HEK293 (cell line): ENCODE measurements at regions not wholly inside any gene's neighbourhood (a gene's known extent, or its start where the extent isn't known, plus 50 kb on each side); places are given as distances from the start of the nearest gene placed in this dataset.

Source experiments
- CTCF ChIA-PET: fragments of 350-600 bp; formaldehyde crosslinking; extraction: SDS; loops from one replicate; lab custom pipeline; 2021; ENCODE audit warnings: antibody characterized with exemption; lab: Yijun Ruan, JAX
- POLR2A ChIA-PET: fragments of 300-600 bp; formaldehyde crosslinking; extraction: SDS; loops from one replicate; lab custom pipeline; 2020; ENCODE audit warnings: antibody characterized with exemption, inconsistent platforms; lab: Yijun Ruan, JAX
- H3K27ac ChIP-seq: fragments of 200-500 bp; sonication (Bioruptor generic); 2 replicates; pipeline ENCODE4 v1.5.1; 2014; ENCODE audit warnings: low read depth, low read length, control low read depth, inconsistent platforms; ENCODE audit errors: extremely low read depth
- H3K36me3 ChIP-seq, 2 experiments: fragments of 200-500 bp in 1 of 2; sonication (Bioruptor generic) in 1 of 2; 1 replicate in 1 of 2; 2 replicates in 1 of 2; pipeline ENCODE4 v1.5.1; 2014 to 2017; ENCODE audit warnings: inconsistent platforms in 2 of 2, low read length in 2 of 2; ENCODE audit not compliant: control insufficient read depth in 2 of 2, insufficient read depth in 1 of 2
- H3K4me1 ChIP-seq: fragments of 200-500 bp; sonication (Bioruptor generic); 2 replicates; pipeline ENCODE4 v1.5.1; 2014; ENCODE audit warnings: mild to moderate bottlenecking, low read length, inconsistent platforms; ENCODE audit not compliant: control insufficient read depth, insufficient read depth
- H3K4me3 ChIP-seq: 2 replicates; pipeline ENCODE4 v1.5.1; 2011; ENCODE audit warnings: low read depth, mild to moderate bottlenecking, control low read depth, low read length, moderate library complexity
- H3K9me3 ChIP-seq: fragments of 200-500 bp; sonication (Bioruptor generic); 2 replicates; pipeline ENCODE4 v1.5.1; 2014; ENCODE audit warnings: low read depth, low read length, inconsistent platforms; ENCODE audit not compliant: control insufficient read depth, insufficient read depth
- ATF2 ChIP-seq: fragments of 450-650 bp; formaldehyde crosslinking; IDR thresholded peaks from 2 replicates; pipeline ENCODE4 v1.5.1; 2016; ENCODE audit warnings: missing biosample characterization, missing genetic modification characterization, low read depth
- MZF1 ChIP-seq: fragments of 450-650 bp; formaldehyde crosslinking; IDR thresholded peaks from 2 replicates; pipeline ENCODE4 v1.5.1; 2017; ENCODE audit warnings: missing biosample characterization, missing genetic modification characterization, borderline replicate concordance
- PATZ1 ChIP-seq: fragments of 450-650 bp; formaldehyde crosslinking; IDR thresholded peaks from 2 replicates; pipeline ENCODE4 v1.5.1; 2016; ENCODE audit warnings: missing biosample characterization, missing genetic modification characterization
- RBAK ChIP-seq: fragments of 450-650 bp; formaldehyde crosslinking; IDR thresholded peaks from 2 replicates; pipeline ENCODE4 v1.5.1; 2016; ENCODE audit warnings: missing biosample characterization, missing genetic modification characterization
- SCRT2 ChIP-seq: fragments of 450-650 bp; formaldehyde crosslinking; IDR thresholded peaks from 2 replicates; pipeline ENCODE4 v1.5.1; 2016; ENCODE audit warnings: missing biosample characterization, missing genetic modification characterization
- YY2 ChIP-seq: fragments of 450-650 bp; formaldehyde crosslinking; IDR thresholded peaks from 2 replicates; pipeline ENCODE4 v1.5.1; 2016; ENCODE audit warnings: missing biosample characterization, missing genetic modification characterization
- ZBTB11 ChIP-seq: fragments of 450-650 bp; formaldehyde crosslinking; conservative IDR thresholded peaks from 2 replicates; pipeline ENCODE4 v1.5.1; 2016; ENCODE audit warnings: low read depth, missing biosample characterization, missing genetic modification characterization
- ZNF10 ChIP-seq: fragments of 450-650 bp; formaldehyde crosslinking; IDR thresholded peaks from 2 replicates; pipeline ENCODE4 v1.5.1; 2017; ENCODE audit warnings: missing biosample characterization, missing genetic modification characterization
- ZNF138 ChIP-seq: fragments of 450-650 bp; formaldehyde crosslinking; IDR thresholded peaks from 2 replicates; pipeline ENCODE4 v1.5.1; 2016; ENCODE audit warnings: missing biosample characterization, missing genetic modification characterization, borderline replicate concordance
- ZNF184 ChIP-seq: fragments of 450-650 bp; IDR thresholded peaks from 2 replicates; pipeline ENCODE4 v1.5.1; 2018; ENCODE audit warnings: missing biosample characterization, mild to moderate bottlenecking, missing genetic modification characterization
- ZNF24 ChIP-seq: fragments of 450-650 bp; formaldehyde crosslinking; IDR thresholded peaks from 2 replicates; pipeline ENCODE4 v1.5.1; 2016; ENCODE audit warnings: missing biosample characterization, missing genetic modification characterization
- ZNF280D ChIP-seq: fragments of 450-650 bp; formaldehyde crosslinking; IDR thresholded peaks from 2 replicates; pipeline ENCODE4 v1.5.1; 2016; ENCODE audit warnings: missing biosample characterization, missing genetic modification characterization
- ZNF366 ChIP-seq: fragments of 450-650 bp; formaldehyde crosslinking; conservative IDR thresholded peaks from 2 replicates; pipeline ENCODE4 v1.5.1; 2016; ENCODE audit warnings: missing biosample characterization, missing genetic modification characterization
- ZNF518A ChIP-seq: fragments of 450-650 bp; formaldehyde crosslinking; conservative IDR thresholded peaks from 2 replicates; pipeline ENCODE4 v1.5.1; 2016; ENCODE audit warnings: low read depth, missing biosample characterization, missing genetic modification characterization
- ZNF596 ChIP-seq: fragments of 450-650 bp; IDR thresholded peaks from 2 replicates; pipeline ENCODE4 v1.5.0; 2018; ENCODE audit warnings: missing biosample characterization, mild to moderate bottlenecking, missing genetic modification characterization, moderate library complexity
- ZNF600 ChIP-seq: fragments of 450-650 bp; formaldehyde crosslinking; IDR thresholded peaks from 2 replicates; pipeline ENCODE4 v1.5.1; 2016; ENCODE audit warnings: missing biosample characterization, missing genetic modification characterization
- ZNF654 ChIP-seq: fragments of 450-650 bp; formaldehyde crosslinking; IDR thresholded peaks from 2 replicates; pipeline ENCODE4 v1.5.1; 2016; ENCODE audit warnings: low read depth, missing biosample characterization, missing genetic modification characterization
- ZNF692 ChIP-seq: fragments of 450-650 bp; formaldehyde crosslinking; IDR thresholded peaks from 2 replicates; pipeline ENCODE4 v1.5.1; 2016; ENCODE audit warnings: missing biosample characterization, missing genetic modification characterization
- ZNF747 ChIP-seq: fragments of 450-650 bp; formaldehyde crosslinking; IDR thresholded peaks from 2 replicates; pipeline ENCODE4 v1.5.1; 2016; ENCODE audit warnings: missing biosample characterization, missing genetic modification characterization
- ZNF791 ChIP-seq: fragments of 450-650 bp; formaldehyde crosslinking; IDR thresholded peaks from 2 replicates; pipeline ENCODE4 v1.5.1; 2016; ENCODE audit warnings: missing biosample characterization, missing genetic modification characterization
- ZSCAN23 ChIP-seq: fragments of 450-650 bp; formaldehyde crosslinking; IDR thresholded peaks from 2 replicates; pipeline ENCODE4 v1.5.1; 2016; ENCODE audit warnings: missing biosample characterization, missing genetic modification characterization

GRCh38 chr1:217180443-217180842, 450.4 kb downstream of the GPATCH2 start (continued):
- TF ChIP-seq ZNF518A = no peak
- TF ChIP-seq ZNF654 (tag by site-specific recombination) = no peak
- TF ChIP-seq PATZ1 (tag by site-specific recombination) = no peak
- no peak for TF ChIP-seq ZBTB11 (tag by site-specific recombination)
- no peak for TF ChIP-seq ZNF596 (tag by site-specific recombination)
- no peak for TF ChIP-seq ZNF24

- POLR2A ChIA-PET = no interaction called here
- Histone ChIP-seq H3K4me1 (no peaks in the 10 kb centered on the region), H3K9me3 (no peaks in the 10 kb centered on the region), H3K36me3 (no peaks in the 10 kb centered on the region), H3K27ac (no peak overlapping the region), H3K4me3 (no peak overlapping the region)
- CTCF ChIA-PET = no interaction called here
- TF ChIP-seq RBAK (tag by site-specific recombination) = no peak
- no peak for TF ChIP-seq MZF1
- no peak for TF ChIP-seq ZNF747 (tag by site-specific recombination)
- no peak for TF ChIP-seq ZNF366 (tag by site-specific recombination)
- no peak for TF ChIP-seq ZNF600 (tag by site-specific recombination)
- TF ChIP-seq ZNF791 (tag by site-specific recombination) = no peak
- no peak for TF ChIP-seq ZNF692 (tag by site-specific recombination)
- no peak for TF ChIP-seq ZNF10 (tag by site-specific recombination)
- no peak for TF ChIP-seq ZSCAN23 (tag by site-specific recombination)
- no peak for TF ChIP-seq YY2 (tag by site-specific recombination)
- no peak for TF ChIP-seq ZNF280D (tag by site-specific recombination)
- TF ChIP-seq ZNF138 (tag by site-specific recombination) = no peak
- TF ChIP-seq ZNF184 (tag by site-specific recombination) = no peak
- no peak for TF ChIP-seq ATF2 (tag by site-specific recombination)
- no peak for TF ChIP-seq SCRT2
Measured at GRCh38 chr1:217164403-217164802, 441.2 kb upstream of the ESRRG start.
